ENCODE measurements at regions not wholly inside any gene's neighbourhood (a gene's known extent, or its start where the extent isn't known, plus 50 kb on each side); places are given as distances from the start of the nearest gene placed in this dataset.

DNA sequence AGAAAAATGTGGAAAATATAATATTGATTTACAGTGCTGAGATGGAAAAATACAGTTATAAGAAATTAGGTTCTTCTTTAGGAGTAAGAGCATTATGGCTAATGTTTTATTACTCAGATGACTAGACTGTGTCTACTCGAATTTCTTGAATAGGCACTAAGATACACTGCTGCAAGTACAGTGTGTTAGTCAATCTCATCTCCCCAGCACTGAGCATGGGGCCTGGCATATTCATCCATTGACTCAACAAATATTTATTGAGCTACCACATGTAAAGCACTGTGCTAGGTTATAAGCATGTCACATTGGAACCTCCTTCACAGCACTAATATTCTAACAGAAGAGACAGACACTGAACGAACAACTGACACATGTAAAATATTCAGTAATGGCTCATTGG lies 242.5 kb upstream of the GPC6 start:
- POLR2A ChIA-PET (ENCODE audit: unreplicated experiment) = no interaction called here
- H3K27me3 ChIP-seq (ENCODE audit: low read length) = no peaks in the 10 kb centered on the region
- BruUV-seq (replicated peaks) = no TSS peak
- TF ChIP-seq EZH2 (IDR thresholded peaks at IDR 0.05; ENCODE audit: low read length, unreplicated experiment) = no peak
- TF ChIP-seq, protein P1, sequence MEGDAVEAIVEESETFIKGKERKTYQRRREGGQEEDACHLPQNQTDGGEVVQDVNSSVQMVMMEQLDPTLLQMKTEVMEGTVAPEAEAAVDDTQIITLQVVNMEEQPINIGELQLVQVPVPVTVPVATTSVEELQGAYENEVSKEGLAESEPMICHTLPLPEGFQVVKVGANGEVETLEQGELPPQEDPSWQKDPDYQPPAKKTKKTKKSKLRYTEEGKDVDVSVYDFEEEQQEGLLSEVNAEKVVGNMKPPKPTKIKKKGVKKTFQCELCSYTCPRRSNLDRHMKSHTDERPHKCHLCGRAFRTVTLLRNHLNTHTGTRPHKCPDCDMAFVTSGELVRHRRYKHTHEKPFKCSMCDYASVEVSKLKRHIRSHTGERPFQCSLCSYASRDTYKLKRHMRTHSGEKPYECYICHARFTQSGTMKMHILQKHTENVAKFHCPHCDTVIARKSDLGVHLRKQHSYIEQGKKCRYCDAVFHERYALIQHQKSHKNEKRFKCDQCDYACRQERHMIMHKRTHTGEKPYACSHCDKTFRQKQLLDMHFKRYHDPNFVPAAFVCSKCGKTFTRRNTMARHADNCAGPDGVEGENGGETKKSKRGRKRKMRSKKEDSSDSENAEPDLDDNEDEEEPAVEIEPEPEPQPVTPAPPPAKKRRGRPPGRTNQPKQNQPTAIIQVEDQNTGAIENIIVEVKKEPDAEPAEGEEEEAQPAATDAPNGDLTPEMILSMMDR (conservative IDR thresholded peaks at IDR 0.05; ENCODE audit: low read depth, low read length) = no peak
- TF ChIP-seq EZH2phosphoT487 (IDR thresholded peaks at IDR 0.05; ENCODE audit: borderline replicate concordance, low read length) = no peak
- DNase-seq (no peak), ATAC-seq (no peak)
- CTCF ChIA-PET = no interaction called here
- H3F3A ChIP-seq (ENCODE audit: low read length, unreplicated experiment) = no peaks in the 10 kb centered on the region
- intact Hi-C loops (cut with micrococcal nuclease) = no loop called here
- no peaks in the 10 kb centered on the region for H4K20me1 ChIP-seq (ENCODE audit: low read length)
- H2AFZ ChIP-seq (ENCODE audit: low read length) = no peak overlapping the region
- no peaks in the 10 kb centered on the region for H3K79me2 ChIP-seq (ENCODE audit: low read length)
- H3K9ac ChIP-seq (ENCODE audit: low read length) = no peak overlapping the region
- H3K27ac ChIP-seq (ENCODE audit: low read length) = no peak overlapping the region
- H3K36me3 ChIP-seq (ENCODE audit: low read depth, low read length) = no peaks in the 10 kb centered on the region
- no peak overlapping the region for H3K4me2 ChIP-seq (ENCODE audit: low read length)
- H3K4me1 ChIP-seq (ENCODE audit: insufficient read depth, low read length) = no peaks in the 10 kb centered on the region
- no peaks in the 10 kb centered on the region for H3K9me3 ChIP-seq (ENCODE audit: low read length)
- no peak overlapping the region for H3K4me3 ChIP-seq (ENCODE audit: low read length)
- no peaks in the 10 kb centered on the region for H3K9me2 ChIP-seq (replicated peaks; ENCODE audit: low read length)

- Histone ChIP-seq H3K36me3 (ENCODE audit: low read depth, low read length) (no peaks in the 10 kb centered on the region), H4K20me1 (ENCODE audit: low read length) (no peaks in the 10 kb centered on the region), H2AFZ (ENCODE audit: low read length) (no peak overlapping the region), H3K4me1 (ENCODE audit: insufficient read depth, low read length) (no peaks in the 10 kb centered on the region), H3K27ac (ENCODE audit: low read length) (no peak overlapping the region), H3K4me2 (ENCODE audit: low read length) (no peak overlapping the region), H3K79me2 (ENCODE audit: low read length) (no peaks in the 10 kb centered on the region), H3K9me2 (replicated peaks; ENCODE audit: low read length) (no peaks in the 10 kb centered on the region), H3F3A (ENCODE audit: low read length, unreplicated experiment) (no peaks in the 10 kb centered on the region), H3K9me3 (ENCODE audit: low read length) (0 out of 2 replicates have a peak, but pooled peaks cover 2% of the 10 kb centered on the region), H3K9ac (ENCODE audit: low read length) (no peak overlapping the region), H3K4me3 (ENCODE audit: low read length) (no peak overlapping the region), H3K27me3 (ENCODE audit: low read length) (no peaks in the 10 kb centered on the region)
- POLR2A ChIA-PET (ENCODE audit: unreplicated experiment) = no interaction called here
- CTCF ChIA-PET = no interaction called here
- no peak for TF ChIP-seq EZH2phosphoT487 (IDR thresholded peaks at IDR 0.05; ENCODE audit: borderline replicate concordance, low read length)
- no peak for DNase-seq
- no peak for ATAC-seq
- intact Hi-C loops (cut with micrococcal nuclease) = no loop called here
- no TSS peak for BruUV-seq (replicated peaks)
These were observed 237.3 kb upstream of the GPC6 start for GRCh38 chr13:92989301-92989700.

DNA sequence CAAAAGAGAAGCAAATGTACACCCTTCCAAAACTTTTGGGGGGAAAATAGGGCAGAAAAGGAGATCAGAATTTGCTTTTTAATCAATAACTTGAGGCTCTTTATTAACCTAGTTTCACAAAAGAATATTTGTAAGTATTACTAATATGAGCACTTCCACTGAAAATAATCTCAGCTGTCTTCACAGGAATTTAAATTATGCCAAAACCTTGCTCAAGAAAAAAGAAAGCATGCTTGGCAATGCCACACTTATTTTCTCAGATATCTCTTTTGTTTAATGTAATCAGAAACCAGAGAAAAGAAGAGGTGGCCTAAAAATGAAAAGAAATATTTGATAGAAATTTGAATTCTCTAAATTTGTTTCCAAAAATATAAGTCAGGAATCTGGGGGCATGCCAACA lies 234.9 kb upstream of the GPC6 start:
- Histone ChIP-seq H3F3A (ENCODE audit: low read length, unreplicated experiment) (no peaks in the 10 kb centered on the region), H2AFZ (ENCODE audit: low read length) (no peak overlapping the region), H3K79me2 (ENCODE audit: low read length) (no peaks in the 10 kb centered on the region), H3K27ac (ENCODE audit: low read length) (no peak overlapping the region), H3K4me1 (ENCODE audit: insufficient read depth, low read length) (no peaks in the 10 kb centered on the region), H3K4me3 (ENCODE audit: low read length) (no peak overlapping the region), H3K9me3 (ENCODE audit: low read length) (peaks cover 7% of the 10 kb centered on the region; the same call in 1 of the 2 replicates), H3K4me2 (ENCODE audit: low read length) (no peak overlapping the region), H3K36me3 (ENCODE audit: low read depth, low read length) (no peaks in the 10 kb centered on the region), H3K9me2 (replicated peaks; ENCODE audit: low read length) (no peaks in the 10 kb centered on the region), H3K9ac (ENCODE audit: low read length) (no peak overlapping the region), H4K20me1 (ENCODE audit: low read length) (no peaks in the 10 kb centered on the region), H3K27me3 (ENCODE audit: low read length) (no peaks in the 10 kb centered on the region)
- no peak for ATAC-seq
- DNase-seq = no peak
- BruUV-seq (replicated peaks) = no TSS peak
- intact Hi-C loops (cut with micrococcal nuclease) = no loop called here
- CTCF ChIA-PET = no interaction called here
- POLR2A ChIA-PET (ENCODE audit: unreplicated experiment) = no interaction called here
- TF ChIP-seq, protein P1 (conservative IDR thresholded peaks at IDR 0.05; ENCODE audit: low read depth, low read length) = no peak
- TF ChIP-seq EZH2phosphoT487 (IDR thresholded peaks at IDR 0.05; ENCODE audit: borderline replicate concordance, low read length) (no peak), EZH2 (IDR thresholded peaks at IDR 0.05; ENCODE audit: low read length, unreplicated experiment) (no peak)

All from PC-3 (cell line).